ENCODE measurements at regions not wholly inside any gene's neighbourhood (a gene's known extent, or its start where the extent isn't known, plus 50 kb on each side); places are given as distances from the start of the nearest gene placed in this dataset.

DNA sequence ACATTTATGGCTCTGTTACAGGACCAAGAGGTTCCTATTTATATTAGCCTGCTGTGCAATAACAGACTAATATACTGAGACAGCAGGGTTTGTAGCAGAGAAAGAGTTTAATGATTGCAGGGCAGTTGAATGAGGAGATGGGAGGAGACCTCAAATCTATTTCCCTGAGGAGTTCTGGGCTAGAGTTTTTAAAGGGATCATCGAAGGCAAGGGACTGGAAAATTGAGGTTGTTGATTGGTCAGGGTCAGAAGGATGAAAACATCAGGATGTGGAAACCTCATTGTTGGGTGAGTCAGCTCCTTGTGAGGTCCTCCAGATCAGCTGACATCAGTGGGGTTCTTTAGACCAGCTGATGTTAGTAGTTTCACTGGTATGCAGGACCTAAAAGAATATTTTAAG is 60.6 kb upstream of the GOLGA8B start:
- TF ChIP-seq POLR2AphosphoS5 (IDR thresholded peaks at IDR 0.05; ENCODE audit: low read depth, low read length) (no peak), TCF7L2 (IDR thresholded peaks at IDR 0.05; ENCODE audit: low read depth, low read length) (no peak)
- TF ChIP-seq, protein P1, sequence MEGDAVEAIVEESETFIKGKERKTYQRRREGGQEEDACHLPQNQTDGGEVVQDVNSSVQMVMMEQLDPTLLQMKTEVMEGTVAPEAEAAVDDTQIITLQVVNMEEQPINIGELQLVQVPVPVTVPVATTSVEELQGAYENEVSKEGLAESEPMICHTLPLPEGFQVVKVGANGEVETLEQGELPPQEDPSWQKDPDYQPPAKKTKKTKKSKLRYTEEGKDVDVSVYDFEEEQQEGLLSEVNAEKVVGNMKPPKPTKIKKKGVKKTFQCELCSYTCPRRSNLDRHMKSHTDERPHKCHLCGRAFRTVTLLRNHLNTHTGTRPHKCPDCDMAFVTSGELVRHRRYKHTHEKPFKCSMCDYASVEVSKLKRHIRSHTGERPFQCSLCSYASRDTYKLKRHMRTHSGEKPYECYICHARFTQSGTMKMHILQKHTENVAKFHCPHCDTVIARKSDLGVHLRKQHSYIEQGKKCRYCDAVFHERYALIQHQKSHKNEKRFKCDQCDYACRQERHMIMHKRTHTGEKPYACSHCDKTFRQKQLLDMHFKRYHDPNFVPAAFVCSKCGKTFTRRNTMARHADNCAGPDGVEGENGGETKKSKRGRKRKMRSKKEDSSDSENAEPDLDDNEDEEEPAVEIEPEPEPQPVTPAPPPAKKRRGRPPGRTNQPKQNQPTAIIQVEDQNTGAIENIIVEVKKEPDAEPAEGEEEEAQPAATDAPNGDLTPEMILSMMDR (IDR thresholded peaks at IDR 0.05): no peak
- TF ChIP-seq, protein P2, sequence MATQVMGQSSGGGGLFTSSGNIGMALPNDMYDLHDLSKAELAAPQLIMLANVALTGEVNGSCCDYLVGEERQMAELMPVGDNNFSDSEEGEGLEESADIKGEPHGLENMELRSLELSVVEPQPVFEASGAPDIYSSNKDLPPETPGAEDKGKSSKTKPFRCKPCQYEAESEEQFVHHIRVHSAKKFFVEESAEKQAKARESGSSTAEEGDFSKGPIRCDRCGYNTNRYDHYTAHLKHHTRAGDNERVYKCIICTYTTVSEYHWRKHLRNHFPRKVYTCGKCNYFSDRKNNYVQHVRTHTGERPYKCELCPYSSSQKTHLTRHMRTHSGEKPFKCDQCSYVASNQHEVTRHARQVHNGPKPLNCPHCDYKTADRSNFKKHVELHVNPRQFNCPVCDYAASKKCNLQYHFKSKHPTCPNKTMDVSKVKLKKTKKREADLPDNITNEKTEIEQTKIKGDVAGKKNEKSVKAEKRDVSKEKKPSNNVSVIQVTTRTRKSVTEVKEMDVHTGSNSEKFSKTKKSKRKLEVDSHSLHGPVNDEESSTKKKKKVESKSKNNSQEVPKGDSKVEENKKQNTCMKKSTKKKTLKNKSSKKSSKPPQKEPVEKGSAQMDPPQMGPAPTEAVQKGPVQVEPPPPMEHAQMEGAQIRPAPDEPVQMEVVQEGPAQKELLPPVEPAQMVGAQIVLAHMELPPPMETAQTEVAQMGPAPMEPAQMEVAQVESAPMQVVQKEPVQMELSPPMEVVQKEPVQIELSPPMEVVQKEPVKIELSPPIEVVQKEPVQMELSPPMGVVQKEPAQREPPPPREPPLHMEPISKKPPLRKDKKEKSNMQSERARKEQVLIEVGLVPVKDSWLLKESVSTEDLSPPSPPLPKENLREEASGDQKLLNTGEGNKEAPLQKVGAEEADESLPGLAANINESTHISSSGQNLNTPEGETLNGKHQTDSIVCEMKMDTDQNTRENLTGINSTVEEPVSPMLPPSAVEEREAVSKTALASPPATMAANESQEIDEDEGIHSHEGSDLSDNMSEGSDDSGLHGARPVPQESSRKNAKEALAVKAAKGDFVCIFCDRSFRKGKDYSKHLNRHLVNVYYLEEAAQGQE (IDR thresholded peaks at IDR 0.05; ENCODE audit: insufficient read depth in 1 of 2, low read depth in 2 of 2, low read length in 1 of 2): no peak
